Fibroblast of lung (primary cell): ENCODE measurements at regions not wholly inside any gene's neighbourhood (a gene's known extent, or its start where the extent isn't known, plus 50 kb on each side); places are given as distances from the start of the nearest gene placed in this dataset.

Source experiments
- DNase-seq, 2 donors: peaks; one replicate each; pipeline versions ENCODE4 v3.0.0 to v3.0.0-alpha.2; 2010; ENCODE audit warnings: low read depth in 2 of 2
- H2AFZ ChIP-seq: 2 replicates; pipeline ENCODE4 v1.5.1; 2012; ENCODE audit warnings: low read length, control low read depth, inconsistent platforms
- H3K27ac ChIP-seq: 2 replicates; pipeline ENCODE4 v1.5.1; 2011; ENCODE audit warnings: low read length, control low read depth; ENCODE audit not compliant: insufficient read depth
- H3K27me3 ChIP-seq: 2 replicates; pipeline ENCODE4 v1.5.1; 2011; ENCODE audit warnings: mild to moderate bottlenecking, low read length; ENCODE audit not compliant: control insufficient read depth, insufficient read depth
- H3K36me3 ChIP-seq: 2 replicates; pipeline ENCODE4 v1.5.1; 2011; ENCODE audit warnings: low read length; ENCODE audit not compliant: control insufficient read depth, insufficient read depth
- H3K4me1 ChIP-seq: 2 replicates; pipeline ENCODE4 v1.5.1; 2011; ENCODE audit warnings: low read length; ENCODE audit not compliant: control insufficient read depth, insufficient read depth; ENCODE audit errors: extremely low read depth
- H3K4me2 ChIP-seq: 2 replicates; pipeline ENCODE4 v1.5.1; 2011; ENCODE audit warnings: low read length, control low read depth; ENCODE audit not compliant: insufficient read depth; ENCODE audit errors: extremely low read depth
- H3K4me3 ChIP-seq, 4 experiments: fragments of 200-600 bp in 1 of 4; sonication (generic) in 1 of 4; replicated peaks in 1 of 4; 2 replicates each; pipeline ENCODE4 v1.5.1; 2011 to 2016; ENCODE audit warnings: low read length in 4 of 4, low read depth in 3 of 4, mild to moderate bottlenecking in 3 of 4, control low read depth in 2 of 4, inconsistent platforms in 1 of 4, mixed read lengths in 1 of 4; ENCODE audit not compliant: insufficient read depth in 1 of 4; ENCODE audit errors: control extremely low read depth in 1 of 4
- H3K79me2 ChIP-seq: 2 replicates; pipeline ENCODE4 v1.5.1; 2012; ENCODE audit warnings: mild to moderate bottlenecking, low read length, inconsistent platforms; ENCODE audit not compliant: control insufficient read depth, insufficient read depth
- H3K9ac ChIP-seq: 2 replicates; pipeline ENCODE4 v1.5.1; 2011; ENCODE audit warnings: mild to moderate bottlenecking, low read length, control low read depth; ENCODE audit not compliant: insufficient read depth
- H3K9me3 ChIP-seq: 2 replicates; pipeline ENCODE4 v1.5.1; 2012; ENCODE audit warnings: low read depth, low read length; ENCODE audit not compliant: control insufficient read depth, insufficient read depth
- H4K20me1 ChIP-seq: 2 replicates; pipeline ENCODE4 v1.5.1; 2011; ENCODE audit warnings: low read length; ENCODE audit not compliant: control insufficient read depth, insufficient read depth; ENCODE audit errors: extremely low read depth
- EZH2 ChIP-seq: IDR thresholded peaks from 2 replicates; pipeline ENCODE4 v1.5.1; 2012; ENCODE audit warnings: low read length, control low read depth, mild to moderate bottlenecking; ENCODE audit errors: missing control alignments
- TF ChIP-seq, protein P1 (sequence below), 2 donors: IDR thresholded peaks in 1 of 2; conservative IDR thresholded peaks in 1 of 2; 1 replicate in 1 of 2; 2 replicates in 1 of 2; pipeline ENCODE4 v1.5.1; 2011 to 2012; ENCODE audit warnings: low read length in 2 of 2, control low read depth in 1 of 2, inconsistent platforms in 1 of 2, low read depth in 1 of 2, mild to moderate bottlenecking in 1 of 2

GRCh38 chr20:57988828-57989227, 239.6 kb downstream of the ANKRD60 start:
- H4K20me1 ChIP-seq = no peaks in the 10 kb centered on the region
- TF ChIP-seq, protein P1, sequence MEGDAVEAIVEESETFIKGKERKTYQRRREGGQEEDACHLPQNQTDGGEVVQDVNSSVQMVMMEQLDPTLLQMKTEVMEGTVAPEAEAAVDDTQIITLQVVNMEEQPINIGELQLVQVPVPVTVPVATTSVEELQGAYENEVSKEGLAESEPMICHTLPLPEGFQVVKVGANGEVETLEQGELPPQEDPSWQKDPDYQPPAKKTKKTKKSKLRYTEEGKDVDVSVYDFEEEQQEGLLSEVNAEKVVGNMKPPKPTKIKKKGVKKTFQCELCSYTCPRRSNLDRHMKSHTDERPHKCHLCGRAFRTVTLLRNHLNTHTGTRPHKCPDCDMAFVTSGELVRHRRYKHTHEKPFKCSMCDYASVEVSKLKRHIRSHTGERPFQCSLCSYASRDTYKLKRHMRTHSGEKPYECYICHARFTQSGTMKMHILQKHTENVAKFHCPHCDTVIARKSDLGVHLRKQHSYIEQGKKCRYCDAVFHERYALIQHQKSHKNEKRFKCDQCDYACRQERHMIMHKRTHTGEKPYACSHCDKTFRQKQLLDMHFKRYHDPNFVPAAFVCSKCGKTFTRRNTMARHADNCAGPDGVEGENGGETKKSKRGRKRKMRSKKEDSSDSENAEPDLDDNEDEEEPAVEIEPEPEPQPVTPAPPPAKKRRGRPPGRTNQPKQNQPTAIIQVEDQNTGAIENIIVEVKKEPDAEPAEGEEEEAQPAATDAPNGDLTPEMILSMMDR (conservative IDR thresholded peaks at IDR 0.05 in 1 of 2, IDR thresholded peaks at IDR 0.05 in 1 of 2; ENCODE audit: low read depth in 1 of 2, low read length in 2 of 2) = no peak
- no peak for TF ChIP-seq EZH2

GRCh38 chr20:57988422-57988821, 240.0 kb downstream of the ANKRD60 start:
- no peaks in the 10 kb centered on the region for H3K79me2 ChIP-seq

More at GRCh38 chr20:57988828-57989227, 239.6 kb downstream of the ANKRD60 start:
- no peaks in the 10 kb centered on the region for H3K4me1 ChIP-seq
- DNase-seq = no peak
- no peaks in the 10 kb centered on the region for H3K79me2 ChIP-seq
- no peaks in the 10 kb centered on the region for H3K36me3 ChIP-seq
- no peak overlapping the region for H3K4me3 ChIP-seq
- H3K4me2 ChIP-seq = no peak overlapping the region
- no peak overlapping the region for H3K9ac ChIP-seq
- H3K27me3 ChIP-seq = no peaks in the 10 kb centered on the region
- H2AFZ ChIP-seq = no peak overlapping the region
- H3K9me3 ChIP-seq = no peaks in the 10 kb centered on the region
- H3K27ac ChIP-seq = no peak overlapping the region

DNA sequence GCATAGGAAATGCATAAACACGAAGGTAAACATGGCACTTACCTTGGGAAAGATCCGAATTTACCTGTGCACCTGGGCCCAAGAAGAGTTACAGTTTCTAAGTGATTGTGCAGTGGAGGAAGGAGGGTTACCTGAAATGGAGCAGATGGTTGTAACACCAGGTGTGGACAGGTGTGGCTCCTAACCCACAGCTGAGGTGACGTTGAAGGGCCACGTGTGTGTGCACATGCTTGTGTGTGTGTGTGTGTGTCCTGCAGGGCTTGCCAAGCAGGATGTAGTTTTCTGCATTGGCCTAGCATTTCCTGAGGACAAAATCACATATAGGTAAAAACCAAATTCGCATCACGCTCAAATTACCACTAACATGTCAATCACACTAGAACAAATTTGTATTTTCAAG, 240.8 kb downstream of the ANKRD60 start:
- TF ChIP-seq, protein P1 (conservative IDR thresholded peaks at IDR 0.05 in 1 of 2, IDR thresholded peaks at IDR 0.05 in 1 of 2; ENCODE audit: low read depth in 1 of 2, low read length in 2 of 2) = no peak
- no peak for TF ChIP-seq EZH2
- DNase-seq = no peak
- Histone ChIP-seq H3K4me1 (no peaks in the 10 kb centered on the region), H3K79me2 (no peaks in the 10 kb centered on the region), H2AFZ (no peak overlapping the region), H4K20me1 (no peaks in the 10 kb centered on the region), H3K36me3 (no peaks in the 10 kb centered on the region), H3K27ac (no peak overlapping the region), H3K27me3 (no peaks in the 10 kb centered on the region), H3K4me2 (no peak overlapping the region), H3K9ac (no peak overlapping the region), H3K9me3 (no peaks in the 10 kb centered on the region), H3K4me3 (no peak overlapping the region)

More at GRCh38 chr20:57988422-57988821, 240.0 kb downstream of the ANKRD60 start:
- no peaks in the 10 kb centered on the region for H3K27me3 ChIP-seq
- TF ChIP-seq, protein P1 (conservative IDR thresholded peaks at IDR 0.05 in 1 of 2, IDR thresholded peaks at IDR 0.05 in 1 of 2; ENCODE audit: low read depth in 1 of 2, low read length in 2 of 2) = no peak
- TF ChIP-seq EZH2 = no peak
- DNase-seq = no peak
- H3K4me1 ChIP-seq = no peaks in the 10 kb centered on the region
- no peak overlapping the region for H3K27ac ChIP-seq
- no peak overlapping the region for H3K4me3 ChIP-seq
- no peaks in the 10 kb centered on the region for H4K20me1 ChIP-seq
- H2AFZ ChIP-seq = no peak overlapping the region
- H3K9me3 ChIP-seq = no peaks in the 10 kb centered on the region
- no peak overlapping the region for H3K4me2 ChIP-seq
- no peak overlapping the region for H3K9ac ChIP-seq
- no peaks in the 10 kb centered on the region for H3K36me3 ChIP-seq
